GM12878 (cell line): ENCODE measurements at regions not wholly inside any gene's neighbourhood (a gene's known extent, or its start where the extent isn't known, plus 50 kb on each side); places are given as distances from the start of the nearest gene placed in this dataset.

ENCODE experiments used
- ATAC-seq: fragments of 200-7000 bp; cut with Tn5 transposase; 3 replicates; pipeline ENCODE4 v1.9.1; 2020; ENCODE audit warnings: mild to moderate bottlenecking, moderate library complexity
- BruUV-seq: library from RNA; stranded (reverse); fragments of 400-500 nt; replicated peaks from 2 replicates; lab custom pipeline; 2021; lab: Mats Ljungman, UMichigan
- CTCF ChIA-PET: fragments of 300-600 bp; sonication (Branson Sonifier 250); formaldehyde crosslinking; extraction: SDS; loops from one replicate; lab custom pipeline; 2021; ENCODE audit warnings: inconsistent platforms; lab: Yijun Ruan, JAX
- POLR2A ChIA-PET: fragments of 350-600 bp; formaldehyde crosslinking; extraction: SDS; loops from one replicate; lab custom pipeline; 2021; ENCODE audit warnings: inconsistent platforms; lab: Charles Lee
- RAD21 ChIA-PET: fragments of 300-600 bp; sonication (Branson Sonifier 250); formaldehyde crosslinking; loops from one replicate; lab custom pipeline; 2023; ENCODE audit warnings: antibody characterized with exemption; ENCODE audit not compliant: unreplicated experiment; lab: Charles Lee
- SMC1A ChIA-PET: fragments of 300-600 bp; sonication (Branson Sonifier 250); formaldehyde crosslinking; loops from one replicate; lab custom pipeline; 2023; ENCODE audit not compliant: unreplicated experiment, uncharacterized antibody; lab: Charles Lee
- DNase-seq: peaks from one replicate; pipeline ENCODE4 v3.0.0-alpha.2; 2011; ENCODE audit warnings: low read depth, low spot score
- FAIRE-seq: peaks from 3 replicates; lab custom pipeline; 2011; peaks lifted over from hg19 to GRCh38; lab: Jason Lieb, UNC
- H2AFZ ChIP-seq: 2 replicates; pipeline ENCODE4 v1.6.0; 2011; ENCODE audit warnings: low read depth, low read length, control low read depth; ENCODE audit not compliant: control insufficient read depth
- H3K27ac ChIP-seq: 2 replicates; pipeline ENCODE4 v1.5.1; 2011; ENCODE audit warnings: control low read depth; ENCODE audit not compliant: control insufficient read depth, insufficient read depth
- H3K27me3 ChIP-seq, 2 experiments: replicated peaks in 1 of 2; 2 replicates each; pipeline versions ENCODE4 v1.6.0 to v1.6.1; 2011; ENCODE audit warnings: low read length in 1 of 2; ENCODE audit not compliant: control insufficient read depth in 2 of 2, insufficient read depth in 2 of 2
- H3K36me3 ChIP-seq, 2 experiments: 2 replicates each; pipeline ENCODE4 v1.5.1; 2011; ENCODE audit warnings: low read length in 1 of 2; ENCODE audit not compliant: control insufficient read depth in 2 of 2, insufficient read depth in 2 of 2
- H3K4me1 ChIP-seq: 2 replicates; pipeline ENCODE4 v1.6.1; 2011; ENCODE audit warnings: mild to moderate bottlenecking, low read length, moderate library complexity, mixed read lengths; ENCODE audit not compliant: control insufficient read depth, insufficient read depth
- H3K4me2 ChIP-seq: 2 replicates; pipeline ENCODE4 v1.6.0; 2011; ENCODE audit warnings: control low read depth; ENCODE audit not compliant: control insufficient read depth, insufficient read depth
- H3K4me3 ChIP-seq: fragments of 200-600 bp; sonication (generic); 2 replicates; pipeline ENCODE4 v1.5.1; 2016
- H3K79me2 ChIP-seq: 2 replicates; pipeline ENCODE4 v1.6.0; 2011; ENCODE audit warnings: low read length; ENCODE audit not compliant: control insufficient read depth, insufficient read depth
- H3K9ac ChIP-seq: 2 replicates; pipeline ENCODE4 v1.8.0; 2011; ENCODE audit warnings: low read length, control low read depth, mixed read lengths; ENCODE audit not compliant: control insufficient read depth, insufficient read depth
- H3K9me3 ChIP-seq: replicated peaks from 3 replicates; pipeline ENCODE4 v1.5.1; 2011; ENCODE audit warnings: mild to moderate bottlenecking, low read length; ENCODE audit not compliant: control insufficient read depth, insufficient read depth
- H4K20me1 ChIP-seq: 2 replicates; pipeline ENCODE4 v1.6.0; 2011; ENCODE audit not compliant: control insufficient read depth, insufficient read depth
- CTCF ChIP-seq, 3 experiments: IDR thresholded peaks in 2 of 3; conservative IDR thresholded peaks in 1 of 3; 2 replicates each; pipeline ENCODE4 v1.5.1; 2011; ENCODE audit warnings: low read depth in 3 of 3, low read length in 3 of 3, mild to moderate bottlenecking in 3 of 3, control low read depth in 2 of 3, moderate library complexity in 2 of 3, inconsistent platforms in 1 of 3, mixed read lengths in 1 of 3; ENCODE audit not compliant: control insufficient read depth in 2 of 3, insufficient read depth in 1 of 3; ENCODE audit errors: extremely low read depth in 1 of 3
- E4F1 ChIP-seq: fragments of 450-650 bp; IDR thresholded peaks from 2 replicates; pipeline ENCODE4 v1.6.1; 2018; ENCODE audit warnings: borderline replicate concordance, mild to moderate bottlenecking; ENCODE audit not compliant: partially characterized antibody
- HSF1 ChIP-seq: fragments of 150-350 bp; IDR thresholded peaks from 2 replicates; pipeline ENCODE4 v1.6.1; 2014; ENCODE audit warnings: mild to moderate bottlenecking, low read depth, low read length
- PAX5 ChIP-seq: IDR thresholded peaks from 2 replicates; pipeline ENCODE4 v1.6.1; 2011; ENCODE audit warnings: low read depth, low read length, borderline replicate concordance
- RAD21 ChIP-seq: IDR thresholded peaks from 2 replicates; pipeline ENCODE4 v1.6.1; 2011; ENCODE audit warnings: mild to moderate bottlenecking, low read depth, low read length, moderate library complexity; ENCODE audit not compliant: insufficient read depth
- SMC3 ChIP-seq: IDR thresholded peaks from 2 replicates; pipeline ENCODE4 v1.6.1; 2011; ENCODE audit warnings: low read length, improper control_type of control experiment, borderline replicate concordance
- SREBF1 ChIP-seq: IDR thresholded peaks from 2 replicates; pipeline ENCODE4 v1.6.1; 2012; ENCODE audit warnings: mild to moderate bottlenecking, low read length
- TBL1XR1 ChIP-seq: IDR thresholded peaks from 2 replicates; pipeline ENCODE4 v1.6.1; 2012; ENCODE audit warnings: low read depth, low read length, improper control_type of control experiment
- TCF12 ChIP-seq: IDR thresholded peaks from 2 replicates; pipeline ENCODE4 v1.6.1; 2011; ENCODE audit warnings: low read depth, mild to moderate bottlenecking, low read length
- TCF3 ChIP-seq: IDR thresholded peaks from 2 replicates; pipeline ENCODE4 v1.6.1; 2012; ENCODE audit warnings: low read depth, mild to moderate bottlenecking, low read length, borderline replicate concordance; ENCODE audit not compliant: insufficient read depth
- ZNF622 ChIP-seq: fragments of 450-650 bp; IDR thresholded peaks from 2 replicates; pipeline ENCODE4 v1.6.1; 2017; ENCODE audit warnings: mild to moderate bottlenecking, inconsistent platforms
- ZSCAN29 ChIP-seq: fragments of 450-650 bp; IDR thresholded peaks from 2 replicates; pipeline ENCODE4 v1.6.1; 2017; ENCODE audit warnings: mild to moderate bottlenecking, moderate library complexity
- WGBS: methylation state at CpG from one replicate; pipeline ENCODE4 v1.1.6; 2016; ENCODE audit warnings: low lambda C conversion rate; ENCODE audit not compliant: insufficient replicate concordance, insufficient coverage; ENCODE audit errors: missing lambda C conversion rate; 5-methylcytosine and 5-hydroxymethylcytosine counted together
- in situ Hi-C: fragments of 300-500 bp; cut with MboI; formaldehyde crosslinking; loops from 9 replicates; pipeline ENCODE4 v1.14.3; 2018; ENCODE audit warnings: mixed read lengths
- intact Hi-C: fragments of 100-400 bp; cut with micrococcal nuclease; formaldehyde crosslinking; loops from one replicate; pipeline ENCODE4 v1.14.2; 2022; ENCODE audit not compliant: unreplicated experiment

- no peak overlapping the region for H2AFZ ChIP-seq
- RAD21 ChIA-PET, result no interaction called here
- DNase-seq (no peak), FAIRE-seq (no peak), ATAC-seq (no peak)
- TF ChIP-seq SMC3 (0 out of 2 replicates have a peak, but pooled peaks have one; percentile 4), RAD21 (0 out of 2 replicates have a peak, but pooled peaks have one; percentile 21), PAX5 (no peak), CTCF (IDR thresholded peaks at IDR 0.05 in 2 of 3, conservative IDR thresholded peaks at IDR 0.05 in 1 of 3; ENCODE audit: control insufficient read depth in 2 of 3, extremely low read depth in 1 of 3, insufficient read depth in 1 of 3, low read depth in 3 of 3, low read length in 3 of 3) (peak; percentile 4 to 22 (median 16); a peak in 2 of 6 replicates)
- no peaks in the 10 kb centered on the region for H3K27me3 ChIP-seq
- no TSS peak for BruUV-seq
- H3K4me2 ChIP-seq, result no peak overlapping the region
- intact Hi-C loops (no loop called here), in situ Hi-C loops (loop anchor here (10.0 kb wide), 1 partner anchor 61 kb away; no protein-coding TSS in a partner anchor)
- H3K36me3 ChIP-seq, result no peaks in the 10 kb centered on the region
- SMC1A ChIA-PET, result no interaction called here
- H3K4me3 ChIP-seq, result no peak overlapping the region
- no peaks in the 10 kb centered on the region for H3K4me1 ChIP-seq
- POLR2A ChIA-PET, result no interaction called here
- CTCF ChIA-PET, result interaction anchor here (1.0 kb wide), 1 partner anchor 36 kb away, joined by 3 read pairs; no protein-coding TSS in a partner anchor
- no peak overlapping the region for H3K27ac ChIP-seq
- H4K20me1 ChIP-seq, result no peaks in the 10 kb centered on the region
- H3K9ac ChIP-seq, result no peak overlapping the region
- 23% methylated on average over 2 of the region's 2 CpGs for WGBS
- peaks cover 4% of the 10 kb centered on the region; the same call in 2 of the 3 replicates for H3K9me3 ChIP-seq
- H3K79me2 ChIP-seq, result no peaks in the 10 kb centered on the region
Observed at GRCh38 chr17:5793899-5794298, 209.6 kb upstream of the NLRP1 start.

- no peak overlapping the region for H3K4me2 ChIP-seq
- 48% methylated on average over 7 of the region's 7 CpGs for WGBS
- BruUV-seq, result no TSS peak
- no peak for DNase-seq
- ChIA-PET CTCF (interaction anchor here (1.0 kb wide), 1 partner anchor 37 kb away, joined by 3 read pairs; no protein-coding TSS in a partner anchor), POLR2A (no interaction called here), RAD21 (no interaction called here), SMC1A (no interaction called here)
- no peak for FAIRE-seq
- H3K27me3 ChIP-seq, result no peaks in the 10 kb centered on the region; a peak in 1 of 4 replicates
- intact Hi-C loops (no loop called here), in situ Hi-C loops (loop anchor here (10.0 kb wide), 1 partner anchor 60 kb away; no protein-coding TSS in a partner anchor)
- no peak overlapping the region for H3K27ac ChIP-seq
- no peak overlapping the region for H3K4me3 ChIP-seq
- H3K9ac ChIP-seq, result no peak overlapping the region
- H4K20me1 ChIP-seq, result no peaks in the 10 kb centered on the region
- H3K9me3 ChIP-seq, result peaks cover 4% of the 10 kb centered on the region; the same call in 2 of the 3 replicates
- H3K79me2 ChIP-seq, result no peaks in the 10 kb centered on the region
- no peak overlapping the region for H2AFZ ChIP-seq
- no peaks in the 10 kb centered on the region for H3K4me1 ChIP-seq
- no peaks in the 10 kb centered on the region for H3K36me3 ChIP-seq
- no peak for ATAC-seq
- TF ChIP-seq TBL1XR1 (no peak), ZNF622 (no peak), ZSCAN29 (no peak), SREBF1 (no peak), TCF12 (no peak), HSF1 (no peak), TCF3 (no peak), E4F1 (no peak)
Observed at GRCh38 chr17:5794385-5794784, 210.1 kb upstream of the NLRP1 start.
